WTC11 (cell line): ENCODE measurements at regions not wholly inside any gene's neighbourhood (a gene's known extent, or its start where the extent isn't known, plus 50 kb on each side); places are given as distances from the start of the nearest gene placed in this dataset.

Experiments used
- CREB1 ChIP-seq: sonication (generic); formaldehyde crosslinking; IDR thresholded peaks from 2 replicates; pipeline ENCODE4 v1.8.0; 2023; ENCODE audit warnings: mild to moderate bottlenecking, missing genetic modification reagents
- CTCF ChIP-seq: fragments of 200-600 bp; IDR thresholded peaks from 2 replicates; pipeline ENCODE4 v1.8.0; 2022; ENCODE audit warnings: antibody characterized with exemption
- JUN ChIP-seq: sonication (generic); formaldehyde crosslinking; IDR thresholded peaks from 2 replicates; pipeline ENCODE4 v1.8.0; 2023; ENCODE audit warnings: mild to moderate bottlenecking, missing genetic modification reagents
- MAX ChIP-seq: sonication (generic); formaldehyde crosslinking; IDR thresholded peaks from 2 replicates; pipeline ENCODE4 v1.8.0; 2022; ENCODE audit warnings: mild to moderate bottlenecking, missing genetic modification reagents
- PRDM15 ChIP-seq: sonication (generic); formaldehyde crosslinking; IDR thresholded peaks from 2 replicates; pipeline ENCODE4 v1.8.0; 2022; ENCODE audit warnings: missing genetic modification reagents
- SP1 ChIP-seq: sonication (generic); formaldehyde crosslinking; conservative IDR thresholded peaks from 2 replicates; pipeline ENCODE4 v1.8.1; 2022; ENCODE audit warnings: missing genetic modification reagents
- TEAD1 ChIP-seq: sonication (generic); formaldehyde crosslinking; IDR thresholded peaks from 2 replicates; pipeline ENCODE4 v1.8.0; 2022; ENCODE audit warnings: mild to moderate bottlenecking, missing genetic modification reagents
- ZNF263 ChIP-seq: sonication (generic); formaldehyde crosslinking; IDR thresholded peaks from 2 replicates; pipeline ENCODE4 v1.8.1; 2022; ENCODE audit warnings: low read depth, mild to moderate bottlenecking, moderate library complexity, missing genetic modification reagents
- ZNF281 ChIP-seq: sonication (generic); formaldehyde crosslinking; IDR thresholded peaks from 2 replicates; pipeline ENCODE4 v1.8.0; 2023; ENCODE audit warnings: mild to moderate bottlenecking, missing genetic modification reagents
- ZNF317 ChIP-seq: sonication (generic); formaldehyde crosslinking; IDR thresholded peaks from 2 replicates; pipeline ENCODE4 v1.8.1; 2023; ENCODE audit warnings: low read depth, mild to moderate bottlenecking, moderate library complexity, missing genetic modification reagents, borderline replicate concordance
- TF ChIP-seq, protein P1 (sequence below): sonication (generic); formaldehyde crosslinking; conservative IDR thresholded peaks from 2 replicates; pipeline ENCODE4 v1.8.1; 2022; ENCODE audit warnings: mild to moderate bottlenecking, missing genetic modification reagents

- no peak for TF ChIP-seq CTCF
- TF ChIP-seq JUN (CRISPR knock-in tag): no peak
- TF ChIP-seq MAX: no peak
- TF ChIP-seq ZNF281 (CRISPR knock-in tag): no peak
- no peak for TF ChIP-seq SP1 (CRISPR knock-in tag)
- no peak for TF ChIP-seq TEAD1 (CRISPR knock-in tag)
- TF ChIP-seq ZNF317 (CRISPR knock-in tag): no peak
- TF ChIP-seq, protein P1, sequence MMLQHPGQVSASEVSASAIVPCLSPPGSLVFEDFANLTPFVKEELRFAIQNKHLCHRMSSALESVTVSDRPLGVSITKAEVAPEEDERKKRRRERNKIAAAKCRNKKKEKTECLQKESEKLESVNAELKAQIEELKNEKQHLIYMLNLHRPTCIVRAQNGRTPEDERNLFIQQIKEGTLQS (CRISPR knock-in tag): no peak
- TF ChIP-seq PRDM15 (CRISPR knock-in tag): no peak
- no peak for TF ChIP-seq ZNF263
- TF ChIP-seq CREB1 (CRISPR knock-in tag): no peak
These were observed 108.7 kb upstream of the MIS18BP1 start for GRCh38 chr14:45361727-45362126.
